Thyroid gland (tissue), 4 donors: ENCODE measurements at regions not wholly inside any gene's neighbourhood (a gene's known extent, or its start where the extent isn't known, plus 50 kb on each side); places are given as distances from the start of the nearest gene placed in this dataset.

Source experiments
- CTCF ChIP-seq, 6 experiments: fragments of 200-600 bp in 3 of 6; fragments of 450-650 bp in 3 of 6; sonication (generic) in 3 of 6; IDR thresholded peaks; one replicate each; pipeline ENCODE4 v1.5.1; 2016 to 2019; ENCODE audit warnings: antibody characterized with exemption in 6 of 6, mild to moderate bottlenecking in 2 of 6, inconsistent platforms in 1 of 6, moderate library complexity in 1 of 6
- POLR2A ChIP-seq, 2 donors: fragments of 450-650 bp; IDR thresholded peaks; one replicate each; pipeline ENCODE4 v1.6.1; 2017; ENCODE audit warnings: antibody characterized with exemption in 2 of 2, mild to moderate bottlenecking in 2 of 2, moderate library complexity in 1 of 2

GRCh38 chr20:51171141-51171540 lies 148.2 kb upstream of the KCNG1 start:
- TF ChIP-seq CTCF (IDR thresholded peaks at IDR 0.05) (no peak), POLR2A (IDR thresholded peaks at IDR 0.05) (no peak)
